BJ (cell line): ENCODE measurements at regions not wholly inside any gene's neighbourhood (a gene's known extent, or its start where the extent isn't known, plus 50 kb on each side); places are given as distances from the start of the nearest gene placed in this dataset.
"Not testable (repeated sequence)": the region's sequence is repeated elsewhere in the genome, so short reads cannot be mapped to it uniquely, and the experiment has no call there.

ENCODE experiments used
- CTCF ChIA-PET: fragments of 350-600 bp; formaldehyde crosslinking; extraction: SDS; loops from one replicate; lab custom pipeline; 2021; ENCODE audit warnings: antibody characterized with exemption, inconsistent platforms; lab: Yijun Ruan, JAX
- POLR2A ChIA-PET: fragments of 300-600 bp; sonication (Branson Sonifier 250); formaldehyde crosslinking; extraction: SDS; loops from one replicate; lab custom pipeline; 2021; ENCODE audit warnings: antibody characterized with exemption; lab: Charles Lee
- DNase-seq: peaks from one replicate; pipeline ENCODE4 v3.0.0-alpha.2; 2011; ENCODE audit warnings: low read depth
- H3K27me3 ChIP-seq: 2 replicates; pipeline ENCODE4 v1.6.0; 2011; ENCODE audit warnings: low read length; ENCODE audit not compliant: control insufficient read depth, insufficient read depth
- H3K36me3 ChIP-seq: 2 replicates; pipeline ENCODE4 v1.5.1; 2011; ENCODE audit warnings: low read length; ENCODE audit not compliant: control insufficient read depth, insufficient read depth
- H3K4me3 ChIP-seq: 2 replicates; pipeline ENCODE4 v1.5.1; 2011; ENCODE audit warnings: low read depth, mild to moderate bottlenecking, control low read depth, low read length
- TF ChIP-seq, protein P1 (sequence below): IDR thresholded peaks from 2 replicates; pipeline ENCODE4 v1.5.1; 2011; ENCODE audit warnings: low read depth, mild to moderate bottlenecking, control low read depth, inconsistent platforms, low read length, moderate library complexity; ENCODE audit not compliant: insufficient read depth

DNA sequence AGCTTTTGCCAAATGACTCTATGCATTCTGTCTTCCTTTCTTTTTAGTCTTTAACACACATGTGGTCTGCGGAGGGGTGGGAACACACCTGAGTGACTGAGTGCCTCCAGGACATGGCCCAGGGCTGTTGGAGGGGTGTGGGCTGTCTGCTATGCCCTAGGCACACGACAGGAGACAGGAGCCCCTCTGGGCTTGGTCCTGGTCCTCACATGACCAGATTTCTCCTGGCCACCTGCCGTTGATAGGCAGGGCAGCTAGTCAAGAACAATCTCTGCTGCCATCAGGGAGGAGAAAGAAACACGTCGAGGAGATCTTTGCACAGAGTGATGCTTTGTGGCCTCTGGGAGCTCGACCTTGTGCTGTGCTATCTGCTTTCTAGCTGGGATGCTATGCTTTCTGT is 176.6 kb downstream of the KLF13 start:
- Histone ChIP-seq H3K27me3 (no peaks in the 10 kb centered on the region), H3K4me3 (no peak overlapping the region), H3K36me3 (no peaks in the 10 kb centered on the region)
- no peak for DNase-seq
- ChIA-PET POLR2A (no interaction called here), CTCF (no interaction called here)
- TF ChIP-seq, protein P1, sequence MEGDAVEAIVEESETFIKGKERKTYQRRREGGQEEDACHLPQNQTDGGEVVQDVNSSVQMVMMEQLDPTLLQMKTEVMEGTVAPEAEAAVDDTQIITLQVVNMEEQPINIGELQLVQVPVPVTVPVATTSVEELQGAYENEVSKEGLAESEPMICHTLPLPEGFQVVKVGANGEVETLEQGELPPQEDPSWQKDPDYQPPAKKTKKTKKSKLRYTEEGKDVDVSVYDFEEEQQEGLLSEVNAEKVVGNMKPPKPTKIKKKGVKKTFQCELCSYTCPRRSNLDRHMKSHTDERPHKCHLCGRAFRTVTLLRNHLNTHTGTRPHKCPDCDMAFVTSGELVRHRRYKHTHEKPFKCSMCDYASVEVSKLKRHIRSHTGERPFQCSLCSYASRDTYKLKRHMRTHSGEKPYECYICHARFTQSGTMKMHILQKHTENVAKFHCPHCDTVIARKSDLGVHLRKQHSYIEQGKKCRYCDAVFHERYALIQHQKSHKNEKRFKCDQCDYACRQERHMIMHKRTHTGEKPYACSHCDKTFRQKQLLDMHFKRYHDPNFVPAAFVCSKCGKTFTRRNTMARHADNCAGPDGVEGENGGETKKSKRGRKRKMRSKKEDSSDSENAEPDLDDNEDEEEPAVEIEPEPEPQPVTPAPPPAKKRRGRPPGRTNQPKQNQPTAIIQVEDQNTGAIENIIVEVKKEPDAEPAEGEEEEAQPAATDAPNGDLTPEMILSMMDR, result no peak

DNA sequence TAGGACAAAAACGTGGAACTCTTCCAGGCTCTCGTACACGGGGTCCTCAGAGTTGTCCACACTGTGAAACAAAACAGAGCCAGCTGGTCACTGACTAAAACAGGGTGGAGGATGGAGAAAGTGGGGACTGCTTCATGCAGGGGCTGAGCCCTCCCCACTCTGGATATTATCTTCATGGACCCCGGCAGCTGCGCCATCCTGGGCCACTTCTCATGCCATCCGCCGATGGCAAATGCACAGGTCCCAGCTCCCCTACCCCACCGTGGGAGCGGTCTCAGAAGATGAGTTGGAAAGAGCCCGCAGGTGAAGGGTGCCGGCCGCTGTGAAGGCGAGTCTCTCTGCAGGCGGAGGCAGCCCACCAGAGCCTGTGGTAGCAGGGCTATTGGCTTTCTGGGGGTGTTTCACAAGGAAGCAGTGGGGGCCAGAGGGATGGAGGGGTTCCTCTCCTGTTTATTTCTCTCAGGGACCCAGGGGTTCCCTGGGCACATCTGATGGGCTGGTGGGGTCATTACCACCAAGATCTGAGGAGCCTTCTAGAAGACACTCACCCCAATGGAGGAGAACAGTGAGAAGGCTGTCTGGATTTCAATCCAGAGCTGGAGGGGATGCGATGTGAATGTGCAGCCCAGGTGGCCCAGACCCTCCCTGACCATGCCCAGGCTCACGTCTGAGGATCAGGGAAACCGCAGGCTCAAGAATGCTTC is 177.3 kb downstream of the KLF13 start:
- H3K36me3 ChIP-seq, result no peaks in the 10 kb centered on the region
- H3K4me3 ChIP-seq, result no peak overlapping the region
- TF ChIP-seq, protein P1, result no peak
- CTCF ChIA-PET, result no interaction called here
- H3K27me3 ChIP-seq, result no peaks in the 10 kb centered on the region
- POLR2A ChIA-PET, result no interaction called here
- DNase-seq, result no peak

DNA sequence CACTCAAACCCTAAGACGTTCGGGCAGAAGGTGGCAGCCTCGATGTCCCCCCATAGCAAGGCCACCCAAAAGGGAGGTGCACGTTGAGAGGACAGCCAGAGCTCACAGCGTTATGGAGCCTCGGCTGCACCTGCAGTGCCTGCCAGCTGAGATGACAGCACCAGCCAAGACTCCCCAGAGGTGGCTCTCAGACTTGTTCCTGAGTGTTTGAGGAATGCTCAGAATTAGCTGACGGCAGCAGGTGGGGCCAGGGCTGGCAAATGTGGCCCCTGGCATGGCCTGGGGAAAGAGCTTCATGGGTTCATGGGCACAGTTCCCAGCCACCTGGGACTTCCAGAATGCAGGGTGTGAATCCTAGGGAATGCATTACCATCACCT is 177.8 kb downstream of the KLF13 start:
- Histone ChIP-seq H3K36me3 (no peaks in the 10 kb centered on the region), H3K4me3 (no peak overlapping the region), H3K27me3 (no peaks in the 10 kb centered on the region)
- no peak for DNase-seq
- TF ChIP-seq, protein P1, result no peak
- POLR2A ChIA-PET, result no interaction called here
- CTCF ChIA-PET, result no interaction called here

DNA sequence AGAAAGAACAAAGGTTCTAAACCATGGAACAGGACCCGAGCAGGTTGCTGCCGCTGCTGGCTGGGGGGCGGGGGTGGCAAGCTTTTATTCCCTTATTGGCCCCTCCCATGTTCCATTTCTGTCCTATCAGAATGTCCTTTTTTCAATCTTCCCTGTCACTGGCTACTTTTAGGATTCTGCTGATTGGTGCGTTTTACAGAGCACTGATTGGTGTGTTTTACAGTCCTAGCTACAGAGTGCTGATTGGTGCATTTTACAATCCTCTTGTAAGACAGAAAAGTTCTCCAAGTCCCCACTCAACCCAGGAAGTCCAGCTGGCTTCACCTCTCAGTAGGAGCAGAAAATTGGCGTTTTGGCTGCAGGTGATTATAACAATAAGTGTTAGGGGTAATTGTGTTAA is 180.9 kb downstream of the KLF13 start:
- CTCF ChIA-PET, POLR2A ChIA-PET, H3K36me3 ChIP-seq, H3K27me3 ChIP-seq, DNase-seq, H3K4me3 ChIP-seq: not testable (repeated sequence)

DNA sequence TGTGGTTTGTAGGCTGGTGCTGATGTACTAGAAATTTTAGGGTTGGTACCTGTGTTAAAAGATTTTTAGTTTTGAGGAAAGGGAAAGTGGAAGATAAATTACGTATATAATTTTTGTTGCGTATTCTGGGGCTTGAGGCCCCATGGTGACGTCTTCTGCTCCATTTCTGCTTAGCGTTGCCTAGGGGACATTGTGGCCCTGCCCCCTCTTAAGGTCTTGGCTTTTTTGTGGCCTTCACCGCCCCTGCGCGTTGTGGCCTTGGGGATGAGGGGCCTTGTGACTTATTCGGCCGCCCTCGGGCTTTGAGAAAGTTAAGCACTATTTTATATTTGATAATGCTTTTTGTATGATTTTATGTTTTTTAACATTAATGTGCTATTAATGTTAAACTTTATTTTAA is 182.0 kb downstream of the KLF13 start:
- ChIA-PET CTCF (no interaction called here), POLR2A (no interaction called here)
- DNase-seq, result no peak
- H3K27me3 ChIP-seq, result no peaks in the 10 kb centered on the region
- no peaks in the 10 kb centered on the region for H3K36me3 ChIP-seq
- TF ChIP-seq, protein P1, result no peak
- H3K4me3 ChIP-seq, result no peak overlapping the region

DNA sequence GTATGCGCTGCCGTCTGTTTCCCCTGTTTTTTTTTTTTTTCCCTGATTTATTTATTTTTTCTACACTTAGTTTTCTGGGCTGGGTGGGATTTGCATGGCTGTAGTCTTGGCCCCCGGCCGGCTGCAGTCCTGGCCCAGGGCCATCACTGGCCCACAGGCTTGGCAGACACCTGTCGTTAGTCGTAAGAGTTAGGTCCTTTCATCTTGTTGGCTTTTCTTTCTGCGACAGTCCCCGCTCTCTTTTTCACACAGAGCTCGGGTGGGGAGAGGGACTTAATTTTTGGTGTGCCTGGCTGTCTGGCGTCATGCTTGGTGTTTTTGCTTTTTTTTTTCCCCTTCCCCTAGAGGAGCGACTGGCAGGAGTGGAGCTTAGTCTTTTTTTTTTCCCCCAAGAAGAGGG is 183.4 kb downstream of the KLF13 start:
- ChIA-PET POLR2A (no interaction called here), CTCF (no interaction called here)
- TF ChIP-seq, protein P1, result no peak
- Histone ChIP-seq H3K4me3 (no peak overlapping the region), H3K36me3 (no peaks in the 10 kb centered on the region), H3K27me3 (no peaks in the 10 kb centered on the region)
- DNase-seq, result no peak
